HEK293 (cell line): ENCODE measurements at regions not wholly inside any gene's neighbourhood (a gene's known extent, or its start where the extent isn't known, plus 50 kb on each side); places are given as distances from the start of the nearest gene placed in this dataset.
A peak's percentile ranks its signal among the peaks of the same experiment; 100 is the strongest.

Experiments used
- CTCF ChIA-PET: fragments of 350-600 bp; formaldehyde crosslinking; extraction: SDS; loops from one replicate; lab custom pipeline; 2021; ENCODE audit warnings: antibody characterized with exemption; lab: Yijun Ruan, JAX
- POLR2A ChIA-PET: fragments of 300-600 bp; formaldehyde crosslinking; extraction: SDS; loops from one replicate; lab custom pipeline; 2020; ENCODE audit warnings: antibody characterized with exemption, inconsistent platforms; lab: Yijun Ruan, JAX
- H3K27ac ChIP-seq: fragments of 200-500 bp; sonication (Bioruptor generic); 2 replicates; pipeline ENCODE4 v1.5.1; 2014; ENCODE audit warnings: low read depth, low read length, control low read depth, inconsistent platforms; ENCODE audit errors: extremely low read depth
- H3K36me3 ChIP-seq, 2 experiments: fragments of 200-500 bp in 1 of 2; sonication (Bioruptor generic) in 1 of 2; 1 replicate in 1 of 2; 2 replicates in 1 of 2; pipeline ENCODE4 v1.5.1; 2014 to 2017; ENCODE audit warnings: inconsistent platforms in 2 of 2, low read length in 2 of 2; ENCODE audit not compliant: control insufficient read depth in 2 of 2, insufficient read depth in 1 of 2
- H3K4me1 ChIP-seq: fragments of 200-500 bp; sonication (Bioruptor generic); 2 replicates; pipeline ENCODE4 v1.5.1; 2014; ENCODE audit warnings: mild to moderate bottlenecking, low read length, inconsistent platforms; ENCODE audit not compliant: control insufficient read depth, insufficient read depth
- H3K4me3 ChIP-seq: 2 replicates; pipeline ENCODE4 v1.5.1; 2011; ENCODE audit warnings: low read depth, mild to moderate bottlenecking, control low read depth, low read length, moderate library complexity
- H3K9me3 ChIP-seq: fragments of 200-500 bp; sonication (Bioruptor generic); 2 replicates; pipeline ENCODE4 v1.5.1; 2014; ENCODE audit warnings: low read depth, low read length, inconsistent platforms; ENCODE audit not compliant: control insufficient read depth, insufficient read depth
- GLI4 ChIP-seq: fragments of 450-650 bp; formaldehyde crosslinking; IDR thresholded peaks from 2 replicates; pipeline ENCODE4 v1.5.1; 2016; ENCODE audit warnings: missing biosample characterization, missing genetic modification characterization
- KLF17 ChIP-seq: fragments of 450-650 bp; formaldehyde crosslinking; IDR thresholded peaks from 2 replicates; pipeline ENCODE4 v1.5.1; 2016; ENCODE audit warnings: missing biosample characterization, missing genetic modification characterization
- SETDB1 ChIP-seq: IDR thresholded peaks from one replicate; pipeline ENCODE4 v1.6.1; 2017; ENCODE audit warnings: mild to moderate bottlenecking, low read length, moderate library complexity, mixed read lengths; ENCODE audit not compliant: insufficient read length
- ZEB2 ChIP-seq: fragments of 450-650 bp; formaldehyde crosslinking; IDR thresholded peaks from 2 replicates; pipeline ENCODE4 v1.5.1; 2016; ENCODE audit warnings: missing biosample characterization, missing genetic modification characterization
- ZNF10 ChIP-seq: fragments of 450-650 bp; formaldehyde crosslinking; IDR thresholded peaks from 2 replicates; pipeline ENCODE4 v1.5.1; 2017; ENCODE audit warnings: missing biosample characterization, missing genetic modification characterization
- ZNF112 ChIP-seq: fragments of 450-650 bp; formaldehyde crosslinking; IDR thresholded peaks from 2 replicates; pipeline ENCODE4 v1.5.0; 2017; ENCODE audit warnings: missing biosample characterization, missing genetic modification characterization
- ZNF132 ChIP-seq: fragments of 450-650 bp; formaldehyde crosslinking; IDR thresholded peaks from 2 replicates; pipeline ENCODE4 v1.5.1; 2017; ENCODE audit warnings: missing biosample characterization, missing genetic modification characterization, borderline replicate concordance
- ZNF138 ChIP-seq: fragments of 450-650 bp; formaldehyde crosslinking; IDR thresholded peaks from 2 replicates; pipeline ENCODE4 v1.5.1; 2016; ENCODE audit warnings: missing biosample characterization, missing genetic modification characterization, borderline replicate concordance
- ZNF148 ChIP-seq: fragments of 450-650 bp; formaldehyde crosslinking; IDR thresholded peaks from 2 replicates; pipeline ENCODE4 v1.5.0; 2017; ENCODE audit warnings: missing biosample characterization, missing genetic modification characterization, borderline replicate concordance
- ZNF169 ChIP-seq: fragments of 450-650 bp; formaldehyde crosslinking; IDR thresholded peaks from 2 replicates; pipeline ENCODE4 v1.5.1; 2016; ENCODE audit warnings: missing biosample characterization, missing genetic modification characterization
- ZNF174 ChIP-seq: fragments of 450-650 bp; formaldehyde crosslinking; IDR thresholded peaks from 2 replicates; pipeline ENCODE4 v1.5.0; 2017; ENCODE audit warnings: missing biosample characterization, mild to moderate bottlenecking, missing genetic modification characterization
- ZNF248 ChIP-seq: fragments of 450-650 bp; formaldehyde crosslinking; IDR thresholded peaks from 2 replicates; pipeline ENCODE4 v1.5.1; 2017; ENCODE audit warnings: missing biosample characterization, missing genetic modification characterization
- ZNF621 ChIP-seq: fragments of 450-650 bp; formaldehyde crosslinking; IDR thresholded peaks from 2 replicates; pipeline ENCODE4 v1.5.1; 2017; ENCODE audit warnings: missing biosample characterization, missing genetic modification characterization
- ZNF645 ChIP-seq: fragments of 450-650 bp; formaldehyde crosslinking; IDR thresholded peaks from 2 replicates; pipeline ENCODE4; 2016; ENCODE audit warnings: missing biosample characterization, missing genetic modification characterization
- ZNF670 ChIP-seq: fragments of 450-650 bp; formaldehyde crosslinking; IDR thresholded peaks from 2 replicates; pipeline ENCODE4 v1.5.1; 2016; ENCODE audit warnings: missing biosample characterization, missing genetic modification characterization, low read depth
- ZNF76 ChIP-seq: fragments of 450-650 bp; formaldehyde crosslinking; IDR thresholded peaks from 2 replicates; pipeline ENCODE4; 2016; ENCODE audit warnings: low read depth, missing biosample characterization, missing genetic modification characterization, borderline replicate concordance
- ZNF791 ChIP-seq: fragments of 450-650 bp; formaldehyde crosslinking; IDR thresholded peaks from 2 replicates; pipeline ENCODE4 v1.5.1; 2016; ENCODE audit warnings: missing biosample characterization, missing genetic modification characterization
- TF ChIP-seq, protein P1 (sequence below): fragments of 450-650 bp; formaldehyde crosslinking; conservative IDR thresholded peaks from 2 replicates; pipeline ENCODE4 v1.5.1; 2016; ENCODE audit warnings: low read depth, missing biosample characterization, missing genetic modification characterization
- TF ChIP-seq, protein P2 (sequence below): fragments of 450-650 bp; formaldehyde crosslinking; IDR thresholded peaks from 2 replicates; pipeline ENCODE4 v1.5.1; 2016; ENCODE audit warnings: missing biosample characterization, missing genetic modification characterization

- TF ChIP-seq ZEB2 (tag by site-specific recombination) (peak; percentile 62), ZNF76 (tag by site-specific recombination) (no peak)
- TF ChIP-seq, protein P1, sequence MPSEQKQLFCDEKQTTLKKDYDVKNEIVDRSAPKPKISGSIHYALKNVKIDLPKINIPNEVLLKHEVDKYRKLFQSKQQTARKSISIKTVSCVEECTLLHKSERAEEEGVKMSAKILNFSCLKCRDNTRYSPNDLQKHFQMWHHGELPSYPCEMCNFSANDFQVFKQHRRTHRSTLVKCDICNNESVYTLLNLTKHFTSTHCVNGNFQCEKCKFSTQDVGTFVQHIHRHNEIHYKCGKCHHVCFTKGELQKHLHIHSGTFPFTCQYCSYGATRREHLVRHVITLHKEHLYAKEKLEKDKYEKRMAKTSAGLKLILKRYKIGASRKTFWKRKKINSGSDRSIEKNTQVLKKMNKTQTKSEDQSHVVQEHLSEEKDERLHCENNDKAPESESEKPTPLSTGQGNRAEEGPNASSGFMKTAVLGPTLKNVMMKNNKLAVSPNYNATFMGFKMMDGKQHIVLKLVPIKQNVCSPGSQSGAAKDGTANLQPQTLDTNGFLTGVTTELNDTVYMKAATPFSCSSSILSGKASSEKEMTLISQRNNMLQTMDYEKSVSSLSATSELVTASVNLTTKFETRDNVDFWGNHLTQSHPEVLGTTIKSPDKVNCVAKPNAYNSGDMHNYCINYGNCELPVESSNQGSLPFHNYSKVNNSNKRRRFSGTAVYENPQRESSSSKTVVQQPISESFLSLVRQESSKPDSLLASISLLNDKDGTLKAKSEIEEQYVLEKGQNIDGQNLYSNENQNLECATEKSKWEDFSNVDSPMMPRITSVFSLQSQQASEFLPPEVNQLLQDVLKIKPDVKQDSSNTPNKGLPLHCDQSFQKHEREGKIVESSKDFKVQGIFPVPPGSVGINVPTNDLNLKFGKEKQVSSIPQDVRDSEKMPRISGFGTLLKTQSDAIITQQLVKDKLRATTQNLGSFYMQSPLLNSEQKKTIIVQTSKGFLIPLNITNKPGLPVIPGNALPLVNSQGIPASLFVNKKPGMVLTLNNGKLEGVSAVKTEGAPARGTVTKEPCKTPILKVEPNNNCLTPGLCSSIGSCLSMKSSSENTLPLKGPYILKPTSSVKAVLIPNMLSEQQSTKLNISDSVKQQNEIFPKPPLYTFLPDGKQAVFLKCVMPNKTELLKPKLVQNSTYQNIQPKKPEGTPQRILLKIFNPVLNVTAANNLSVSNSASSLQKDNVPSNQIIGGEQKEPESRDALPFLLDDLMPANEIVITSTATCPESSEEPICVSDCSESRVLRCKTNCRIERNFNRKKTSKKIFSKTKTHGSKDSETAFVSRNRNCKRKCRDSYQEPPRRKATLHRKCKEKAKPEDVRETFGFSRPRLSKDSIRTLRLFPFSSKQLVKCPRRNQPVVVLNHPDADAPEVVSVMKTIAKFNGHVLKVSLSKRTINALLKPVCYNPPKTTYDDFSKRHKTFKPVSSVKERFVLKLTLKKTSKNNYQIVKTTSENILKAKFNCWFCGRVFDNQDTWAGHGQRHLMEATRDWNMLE: no peak
Observed at GRCh38 chr10:36542493-36542892, 582.9 kb upstream of the ANKRD30A start (continued).

- Histone ChIP-seq H3K27ac (no peak overlapping the region), H3K9me3 (no peaks in the 10 kb centered on the region), H3K4me3 (no peak overlapping the region), H3K4me1 (peaks cover 3% of the 10 kb centered on the region; the same call in 1 of the 2 replicates), H3K36me3 (no peaks in the 10 kb centered on the region)
- TF ChIP-seq ZNF132 (tag by site-specific recombination): no peak
- TF ChIP-seq SETDB1: no peak
- no peak for TF ChIP-seq ZNF138
- TF ChIP-seq, protein P2, sequence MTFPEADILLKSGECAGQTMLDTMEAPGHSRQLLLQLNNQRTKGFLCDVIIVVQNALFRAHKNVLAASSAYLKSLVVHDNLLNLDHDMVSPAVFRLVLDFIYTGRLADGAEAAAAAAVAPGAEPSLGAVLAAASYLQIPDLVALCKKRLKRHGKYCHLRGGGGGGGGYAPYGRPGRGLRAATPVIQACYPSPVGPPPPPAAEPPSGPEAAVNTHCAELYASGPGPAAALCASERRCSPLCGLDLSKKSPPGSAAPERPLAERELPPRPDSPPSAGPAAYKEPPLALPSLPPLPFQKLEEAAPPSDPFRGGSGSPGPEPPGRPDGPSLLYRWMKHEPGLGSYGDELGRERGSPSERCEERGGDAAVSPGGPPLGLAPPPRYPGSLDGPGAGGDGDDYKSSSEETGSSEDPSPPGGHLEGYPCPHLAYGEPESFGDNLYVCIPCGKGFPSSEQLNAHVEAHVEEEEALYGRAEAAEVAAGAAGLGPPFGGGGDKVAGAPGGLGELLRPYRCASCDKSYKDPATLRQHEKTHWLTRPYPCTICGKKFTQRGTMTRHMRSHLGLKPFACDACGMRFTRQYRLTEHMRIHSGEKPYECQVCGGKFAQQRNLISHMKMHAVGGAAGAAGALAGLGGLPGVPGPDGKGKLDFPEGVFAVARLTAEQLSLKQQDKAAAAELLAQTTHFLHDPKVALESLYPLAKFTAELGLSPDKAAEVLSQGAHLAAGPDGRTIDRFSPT (tag by site-specific recombination): no peak
- TF ChIP-seq ZNF112 (tag by site-specific recombination): no peak
- no peak for TF ChIP-seq ZNF621 (tag by site-specific recombination)
- TF ChIP-seq KLF17 (tag by site-specific recombination): no peak
- TF ChIP-seq ZNF148: no peak
- TF ChIP-seq ZNF169 (tag by site-specific recombination): no peak
- no peak for TF ChIP-seq ZNF645 (tag by site-specific recombination)
- no peak for TF ChIP-seq ZNF791
- no peak for TF ChIP-seq ZNF174
- no peak for TF ChIP-seq ZNF248
- no peak for TF ChIP-seq ZNF670 (tag by site-specific recombination)
- no peak for TF ChIP-seq ZNF10 (tag by site-specific recombination)
- TF ChIP-seq GLI4 (tag by site-specific recombination): no peak
- CTCF ChIA-PET: interaction anchor here (1.2 kb wide), 1 partner anchor 9 kb away, joined by 3 read pairs; no protein-coding TSS in a partner anchor
- POLR2A ChIA-PET: no interaction called here
Observed at GRCh38 chr10:36540611-36541010, 584.8 kb upstream of the ANKRD30A start.
